Karpas-422 (cell line): ENCODE measurements at regions not wholly inside any gene's neighbourhood (a gene's known extent, or its start where the extent isn't known, plus 50 kb on each side); places are given as distances from the start of the nearest gene placed in this dataset.
"Not testable (repeated sequence)": the region's sequence is repeated elsewhere in the genome, so short reads cannot be mapped to it uniquely, and the experiment has no call there.

Experiments
- DNase-seq: peaks from one replicate; pipeline ENCODE4 v3.0.0-alpha.2; 2015
- H2AFZ ChIP-seq: fragments of 200-600 bp; sonication (generic); 2 replicates; pipeline ENCODE4 v1.6.1; 2014; ENCODE audit warnings: antibody characterized with exemption, low read length, mixed read lengths
- H3K27ac ChIP-seq: fragments of 200-600 bp; sonication (generic); 2 replicates; pipeline ENCODE4 v1.5.1; 2014; ENCODE audit warnings: mild to moderate bottlenecking, low read length, moderate library complexity
- H3K27me3 ChIP-seq: fragments of 200-600 bp; sonication (generic); 2 replicates; pipeline ENCODE4 v1.6.1; 2014; ENCODE audit warnings: low read length, mixed read lengths
- H3K36me3 ChIP-seq: fragments of 200-600 bp; sonication (generic); 2 replicates; pipeline ENCODE4 v1.6.1; 2014; ENCODE audit warnings: low read length, mixed read lengths; ENCODE audit not compliant: insufficient read depth
- H3K4me1 ChIP-seq: fragments of 200-600 bp; sonication (generic); 2 replicates; pipeline ENCODE4 v1.6.1; 2014; ENCODE audit warnings: mild to moderate bottlenecking, low read length, mixed read lengths
- H3K4me2 ChIP-seq: fragments of 200-600 bp; sonication (generic); 2 replicates; pipeline ENCODE4 v1.6.1; 2014; ENCODE audit warnings: low read length, low read depth, mild to moderate bottlenecking; ENCODE audit not compliant: poor library complexity, severe bottlenecking
- H3K4me3 ChIP-seq: fragments of 200-600 bp; sonication (generic); 2 replicates; pipeline ENCODE4 v1.5.1; 2014; ENCODE audit warnings: mild to moderate bottlenecking, antibody characterized with exemption, low read length, mixed read lengths
- H3K79me2 ChIP-seq: fragments of 200-600 bp; sonication (generic); 2 replicates; pipeline ENCODE4 v1.6.1; 2014; ENCODE audit warnings: mild to moderate bottlenecking, low read length, mixed read lengths
- H3K9ac ChIP-seq: fragments of 200-600 bp; sonication (generic); 2 replicates; pipeline ENCODE4 v1.6.0; 2014; ENCODE audit warnings: low read length
- H3K9me2 ChIP-seq: fragments of 200-600 bp; sonication (generic), shearing (Covaris generic); replicated peaks from 2 replicates; pipeline ENCODE4 v1.6.0; 2014; ENCODE audit warnings: mild to moderate bottlenecking, low read length, moderate library complexity; ENCODE audit not compliant: insufficient read depth
- H3K9me3 ChIP-seq: fragments of 300-700, 200-600 bp; sonication (generic); 2 replicates; pipeline ENCODE4 v1.6.1; 2014; ENCODE audit warnings: low read length, mixed read lengths
- H4K20me1 ChIP-seq: fragments of 200-600 bp; sonication (generic); 2 replicates; pipeline ENCODE4 v1.6.1; 2014; ENCODE audit warnings: mild to moderate bottlenecking, antibody characterized with exemption, low read length, low read depth; ENCODE audit not compliant: insufficient read depth

GRCh38 chr2:163155279-163155883 is 316.8 kb upstream of the KCNH7 start:
- no peaks in the 10 kb centered on the region for H3K36me3 ChIP-seq
- H3K4me1 ChIP-seq, result no peaks in the 10 kb centered on the region
- H3K79me2 ChIP-seq, result no peaks in the 10 kb centered on the region
- no peak overlapping the region for H3K27ac ChIP-seq
- no peak overlapping the region for H3K4me3 ChIP-seq
- DNase-seq, result peak; percentile 72
- no peaks in the 10 kb centered on the region for H3K27me3 ChIP-seq
- no peaks in the 10 kb centered on the region for H3K9me3 ChIP-seq
- H3K4me2 ChIP-seq, result no peak overlapping the region
- no peak overlapping the region for H3K9ac ChIP-seq
- no peak overlapping the region for H2AFZ ChIP-seq
- H4K20me1 ChIP-seq, result no peaks in the 10 kb centered on the region
- no peaks in the 10 kb centered on the region for H3K9me2 ChIP-seq

GRCh38 chr2:163142618-163143017 is 304.1 kb upstream of the KCNH7 start:
- no peak for DNase-seq
- Histone ChIP-seq H3K79me2 (no peaks in the 10 kb centered on the region), H3K4me1 (no peaks in the 10 kb centered on the region), H3K4me3 (no peak overlapping the region), H3K9me2 (no peaks in the 10 kb centered on the region), H3K4me2 (no peak overlapping the region), H3K27me3 (no peaks in the 10 kb centered on the region), H3K9me3 (no peaks in the 10 kb centered on the region; the same call in 1 of the 2 replicates), H3K9ac (no peak overlapping the region), H3K36me3 (no peaks in the 10 kb centered on the region), H4K20me1 (no peaks in the 10 kb centered on the region), H2AFZ (no peak overlapping the region), H3K27ac (no peak overlapping the region)

GRCh38 chr2:163138947-163139346 is 300.4 kb upstream of the KCNH7 start:
- no peak overlapping the region for H3K27ac ChIP-seq
- no peak overlapping the region for H2AFZ ChIP-seq
- H3K4me3 ChIP-seq, result no peak overlapping the region
- H3K4me2 ChIP-seq, result no peak overlapping the region
- DNase-seq, result no peak
- H3K9me2 ChIP-seq, result no peaks in the 10 kb centered on the region
- H3K79me2 ChIP-seq, result no peaks in the 10 kb centered on the region
- H4K20me1 ChIP-seq, result no peaks in the 10 kb centered on the region
- H3K9ac ChIP-seq, result no peak overlapping the region
- H3K36me3 ChIP-seq, result no peaks in the 10 kb centered on the region
- no peaks in the 10 kb centered on the region for H3K27me3 ChIP-seq
- no peaks in the 10 kb centered on the region for H3K9me3 ChIP-seq
- H3K4me1 ChIP-seq, result no peaks in the 10 kb centered on the region

GRCh38 chr2:163135256-163135655 is 296.7 kb upstream of the KCNH7 start:
- Histone ChIP-seq H3K79me2 (no peaks in the 10 kb centered on the region), H2AFZ (no peak overlapping the region), H3K27me3 (no peaks in the 10 kb centered on the region), H3K4me1 (no peaks in the 10 kb centered on the region), H3K9ac (no peak overlapping the region), H3K27ac (no peak overlapping the region), H3K9me2 (no peaks in the 10 kb centered on the region), H3K36me3 (no peaks in the 10 kb centered on the region), H3K9me3 (no peaks in the 10 kb centered on the region), H4K20me1 (no peaks in the 10 kb centered on the region), H3K4me2 (no peak overlapping the region), H3K4me3 (no peak overlapping the region)
- DNase-seq, result no peak

GRCh38 chr2:163133602-163134001 is 295.0 kb upstream of the KCNH7 start:
- no peaks in the 10 kb centered on the region for H3K9me3 ChIP-seq
- no peak overlapping the region for H3K27ac ChIP-seq
- H3K36me3 ChIP-seq, result no peaks in the 10 kb centered on the region
- no peaks in the 10 kb centered on the region for H3K4me1 ChIP-seq
- H3K9me2 ChIP-seq, result no peaks in the 10 kb centered on the region
- H3K27me3 ChIP-seq, result no peaks in the 10 kb centered on the region
- H3K4me2 ChIP-seq, result no peak overlapping the region
- H3K79me2 ChIP-seq, result no peaks in the 10 kb centered on the region
- H4K20me1 ChIP-seq, result no peaks in the 10 kb centered on the region
- H3K4me3 ChIP-seq, result no peak overlapping the region
- no peak overlapping the region for H3K9ac ChIP-seq
- H2AFZ ChIP-seq, result no peak overlapping the region
- DNase-seq, result no peak

- no peak overlapping the region for H3K9ac ChIP-seq
Measured at GRCh38 chr2:163132850-163133249, 294.3 kb upstream of the KCNH7 start.

GRCh38 chr2:163132207-163132606 is 293.6 kb upstream of the KCNH7 start:
- not testable (repeated sequence) for DNase-seq, H3K36me3 ChIP-seq, H3K9me3 ChIP-seq, H2AFZ ChIP-seq, H3K4me2 ChIP-seq, H3K9ac ChIP-seq, H3K4me1 ChIP-seq, H3K4me3 ChIP-seq, H3K9me2 ChIP-seq, H3K27ac ChIP-seq, H3K27me3 ChIP-seq, H4K20me1 ChIP-seq, H3K79me2 ChIP-seq

More at GRCh38 chr2:163132850-163133249, 294.3 kb upstream of the KCNH7 start:
- Histone ChIP-seq H3K9me3 (no peaks in the 10 kb centered on the region), H3K4me3 (no peak overlapping the region), H3K4me2 (no peak overlapping the region), H2AFZ (no peak overlapping the region), H3K79me2 (no peaks in the 10 kb centered on the region), H3K27ac (no peak overlapping the region), H3K27me3 (no peaks in the 10 kb centered on the region), H3K36me3 (no peaks in the 10 kb centered on the region), H4K20me1 (no peaks in the 10 kb centered on the region), H3K4me1 (no peaks in the 10 kb centered on the region), H3K9me2 (no peaks in the 10 kb centered on the region)
- peak; percentile 47 for DNase-seq

- Histone ChIP-seq H3K36me3 (no peaks in the 10 kb centered on the region), H3K9me2 (no peaks in the 10 kb centered on the region), H3K9ac (no peak overlapping the region), H4K20me1 (no peaks in the 10 kb centered on the region), H3K27me3 (no peaks in the 10 kb centered on the region), H3K27ac (no peak overlapping the region), H3K9me3 (no peaks in the 10 kb centered on the region), H3K4me3 (no peak overlapping the region), H2AFZ (no peak overlapping the region), H3K4me2 (no peak overlapping the region), H3K4me1 (no peaks in the 10 kb centered on the region), H3K79me2 (no peaks in the 10 kb centered on the region)
- DNase-seq, result no peak
Measured at GRCh38 chr2:163123526-163123925, 285.0 kb upstream of the KCNH7 start.

- Histone ChIP-seq H3K4me1 (no peaks in the 10 kb centered on the region), H3K79me2 (no peaks in the 10 kb centered on the region), H2AFZ (no peak overlapping the region), H3K36me3 (no peaks in the 10 kb centered on the region), H3K9me2 (no peaks in the 10 kb centered on the region), H3K27me3 (no peaks in the 10 kb centered on the region), H3K9ac (no peak overlapping the region), H3K9me3 (no peaks in the 10 kb centered on the region), H3K4me3 (no peak overlapping the region), H3K4me2 (no peak overlapping the region), H4K20me1 (no peaks in the 10 kb centered on the region), H3K27ac (no peak overlapping the region)
- no peak for DNase-seq
Measured at GRCh38 chr2:163122257-163122656, 283.7 kb upstream of the KCNH7 start.
